GM19240 (cell line): ENCODE measurements at regions not wholly inside any gene's neighbourhood (a gene's known extent, or its start where the extent isn't known, plus 50 kb on each side); places are given as distances from the start of the nearest gene placed in this dataset.
"Not testable (repeated sequence)": the region's sequence is repeated elsewhere in the genome, so short reads cannot be mapped to it uniquely, and the experiment has no call there.

Source experiments
- DNase-seq: peaks from one replicate; pipeline ENCODE4 v3.0.0; 2011; ENCODE audit warnings: low spot score; ENCODE audit not compliant: insufficient read length

- DNase-seq: no peak
Observed at GRCh38 chr12:125981610-125982253, 916.5 kb downstream of the AACS start.

GRCh38 chr12:125983094-125983783 lies 918.0 kb downstream of the AACS start:
- no peak for DNase-seq

GRCh38 chr12:125983784-125984500 lies 918.7 kb downstream of the AACS start:
- no peak for DNase-seq

GRCh38 chr12:125988545-125988944 lies 923.3 kb downstream of the AACS start:
- DNase-seq: no peak

GRCh38 chr12:125989696-125990095 lies 924.5 kb downstream of the AACS start:
- no peak for DNase-seq

- DNase-seq: no peak
Observed at GRCh38 chr12:125996443-125996842, 931.2 kb downstream of the AACS start.

- no peak for DNase-seq
Observed at GRCh38 chr12:125999628-126000027, 934.4 kb downstream of the AACS start.

- DNase-seq: no peak
Observed at GRCh38 chr12:126019385-126019784, 954.1 kb downstream of the AACS start.

GRCh38 chr12:126021675-126022074 lies 956.4 kb downstream of the AACS start:
- DNase-seq: no peak

GRCh38 chr12:126027825-126028224 lies 962.6 kb downstream of the AACS start:
- DNase-seq: no peak

GRCh38 chr12:126030573-126030972 lies 965.3 kb downstream of the AACS start:
- DNase-seq: no peak

GRCh38 chr12:126033751-126034150 lies 968.5 kb downstream of the AACS start:
- no peak for DNase-seq

- no peak for DNase-seq
Observed at GRCh38 chr12:126036348-126036747, 971.1 kb downstream of the AACS start.

GRCh38 chr12:126038434-126038833 lies 973.2 kb downstream of the AACS start:
- no peak for DNase-seq

GRCh38 chr12:126040307-126040706 lies 975.1 kb downstream of the AACS start:
- DNase-seq: no peak

GRCh38 chr12:126042286-126042685 lies 977.1 kb downstream of the AACS start:
- DNase-seq: no peak

GRCh38 chr12:126049501-126049900 lies 984.3 kb downstream of the AACS start:
- not testable (repeated sequence) for DNase-seq

GRCh38 chr12:126051611-126052107 lies 986.4 kb downstream of the AACS start:
- DNase-seq: no peak

GRCh38 chr12:126055521-126055920 lies 990.3 kb downstream of the AACS start:
- DNase-seq: no peak

GRCh38 chr12:126061777-126062176 lies 996.5 kb downstream of the AACS start:
- no peak for DNase-seq

GRCh38 chr12:126064028-126064427 lies 998.8 kb downstream of the AACS start:
- no peak for DNase-seq

- no peak for DNase-seq
Observed at GRCh38 chr12:126067626-126068329, 1002.5 kb downstream of the AACS start.
